ENCODE measurements at regions not wholly inside any gene's neighbourhood (a gene's known extent, or its start where the extent isn't known, plus 50 kb on each side); places are given as distances from the start of the nearest gene placed in this dataset.

- no peaks in the 10 kb centered on the region for H4K20me1 ChIP-seq (ENCODE audit: insufficient read depth, low read length)
- peak overlapping the region in 1 of 2 donors; percentile 35 for H3K4me3 Mint-ChIP-seq
- no peak overlapping the region for H3K9ac ChIP-seq (ENCODE audit: insufficient read depth, low read length, poor library complexity, severe bottlenecking)
- H3K79me2 ChIP-seq (ENCODE audit: insufficient read depth, low read length): no peaks in the 10 kb centered on the region
- peaks cover 9 to 14% (median 9%) of the 10 kb centered on the region in 3 donors for H3K27me3 Mint-ChIP-seq (ENCODE audit: low read depth in 3 of 3)
- no peaks in the 10 kb centered on the region for H3K4me1 ChIP-seq (ENCODE audit: control insufficient read depth in 1 of 2, insufficient read depth in 2 of 2, low read length in 2 of 2)
- no peak for DNase-seq
- no peak overlapping the region for H3K4me2 ChIP-seq (replicated peaks; ENCODE audit: extremely low read depth, low read length, poor library complexity, severe bottlenecking)
- H3K27ac ChIP-seq (ENCODE audit: low read depth in 1 of 2, low read length in 2 of 2): no peak overlapping the region
- intact Hi-C loops (cut with micrococcal nuclease): no loop called here
- no peaks in the 10 kb centered on the region for H3K36me3 Mint-ChIP-seq
- H2AFZ ChIP-seq (ENCODE audit: insufficient read depth, low read depth, low read length, poor library complexity, severe bottlenecking): no peak overlapping the region
- H3K9me3 ChIP-seq (replicated peaks in 1 of 2; ENCODE audit: control insufficient read depth in 1 of 2, insufficient read depth in 1 of 2, low read length in 2 of 2): no peaks in the 10 kb centered on the region
- no peaks in the 10 kb centered on the region for H3K4me1 Mint-ChIP-seq
- TF ChIP-seq, protein P1, sequence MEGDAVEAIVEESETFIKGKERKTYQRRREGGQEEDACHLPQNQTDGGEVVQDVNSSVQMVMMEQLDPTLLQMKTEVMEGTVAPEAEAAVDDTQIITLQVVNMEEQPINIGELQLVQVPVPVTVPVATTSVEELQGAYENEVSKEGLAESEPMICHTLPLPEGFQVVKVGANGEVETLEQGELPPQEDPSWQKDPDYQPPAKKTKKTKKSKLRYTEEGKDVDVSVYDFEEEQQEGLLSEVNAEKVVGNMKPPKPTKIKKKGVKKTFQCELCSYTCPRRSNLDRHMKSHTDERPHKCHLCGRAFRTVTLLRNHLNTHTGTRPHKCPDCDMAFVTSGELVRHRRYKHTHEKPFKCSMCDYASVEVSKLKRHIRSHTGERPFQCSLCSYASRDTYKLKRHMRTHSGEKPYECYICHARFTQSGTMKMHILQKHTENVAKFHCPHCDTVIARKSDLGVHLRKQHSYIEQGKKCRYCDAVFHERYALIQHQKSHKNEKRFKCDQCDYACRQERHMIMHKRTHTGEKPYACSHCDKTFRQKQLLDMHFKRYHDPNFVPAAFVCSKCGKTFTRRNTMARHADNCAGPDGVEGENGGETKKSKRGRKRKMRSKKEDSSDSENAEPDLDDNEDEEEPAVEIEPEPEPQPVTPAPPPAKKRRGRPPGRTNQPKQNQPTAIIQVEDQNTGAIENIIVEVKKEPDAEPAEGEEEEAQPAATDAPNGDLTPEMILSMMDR (IDR thresholded peaks at IDR 0.05): no peak
- H3K27me3 ChIP-seq (ENCODE audit: control insufficient read depth in 2 of 2, insufficient read depth in 2 of 2, low read length in 2 of 2): peaks cover 0 to 6% of the 10 kb centered on the region in 2 donors
- no peak overlapping the region for H3K27ac Mint-ChIP-seq
- no peak overlapping the region for H3K4me3 ChIP-seq (replicated peaks in 1 of 3; ENCODE audit: low read depth in 2 of 3, low read length in 3 of 3)
- peaks cover 0 to 4% (median 0%) of the 10 kb centered on the region in 7 donors for H3K9me3 Mint-ChIP-seq
- no peaks in the 10 kb centered on the region for H3K36me3 ChIP-seq (replicated peaks in 1 of 2; ENCODE audit: control insufficient read depth in 1 of 2, insufficient read depth in 2 of 2, low read length in 2 of 2)
- 29% methylated on average over 22 of the region's 24 CpGs for WGBS (ENCODE audit: insufficient coverage)
Measured at GRCh38 chr1:22318279-22318981, 133.2 kb upstream of the ZBTB40 start.

- peaks cover 9 to 14% (median 9%) of the 10 kb centered on the region in 3 donors for H3K27me3 Mint-ChIP-seq (ENCODE audit: low read depth in 3 of 3)
- Histone ChIP-seq H3K4me2 (replicated peaks; ENCODE audit: extremely low read depth, low read length, poor library complexity, severe bottlenecking) (no peak overlapping the region), H2AFZ (ENCODE audit: insufficient read depth, low read depth, low read length, poor library complexity, severe bottlenecking) (no peak overlapping the region), H3K4me3 (replicated peaks in 1 of 3; ENCODE audit: low read depth in 2 of 3, low read length in 3 of 3) (no peak overlapping the region), H4K20me1 (ENCODE audit: insufficient read depth, low read length) (no peaks in the 10 kb centered on the region), H3K36me3 (replicated peaks in 1 of 2; ENCODE audit: control insufficient read depth in 1 of 2, insufficient read depth in 2 of 2, low read length in 2 of 2) (no peaks in the 10 kb centered on the region), H3K27me3 (ENCODE audit: control insufficient read depth in 2 of 2, insufficient read depth in 2 of 2, low read length in 2 of 2) (peaks cover 0 to 6% of the 10 kb centered on the region in 2 donors), H3K79me2 (ENCODE audit: insufficient read depth, low read length) (no peaks in the 10 kb centered on the region), H3K9ac (ENCODE audit: insufficient read depth, low read length, poor library complexity, severe bottlenecking) (no peak overlapping the region), H3K9me3 (replicated peaks in 1 of 2; ENCODE audit: control insufficient read depth in 1 of 2, insufficient read depth in 1 of 2, low read length in 2 of 2) (no peaks in the 10 kb centered on the region), H3K4me1 (ENCODE audit: control insufficient read depth in 1 of 2, insufficient read depth in 2 of 2, low read length in 2 of 2) (no peaks in the 10 kb centered on the region), H3K27ac (ENCODE audit: low read depth in 1 of 2, low read length in 2 of 2) (no peak overlapping the region)
- intact Hi-C loops (cut with micrococcal nuclease): no loop called here
- peaks cover 0 to 4% (median 0%) of the 10 kb centered on the region in 7 donors for H3K9me3 Mint-ChIP-seq
- H3K4me3 Mint-ChIP-seq: no peak overlapping the region
- no peak overlapping the region for H3K27ac Mint-ChIP-seq
- no peaks in the 10 kb centered on the region for H3K4me1 Mint-ChIP-seq
- 83% methylated on average over 1 of the region's 5 CpGs for WGBS (ENCODE audit: insufficient coverage)
- DNase-seq: no peak
- no peaks in the 10 kb centered on the region for H3K36me3 Mint-ChIP-seq
- TF ChIP-seq, protein P1 (IDR thresholded peaks at IDR 0.05): no peak
Measured at GRCh38 chr1:22319608-22320007, 132.0 kb upstream of the ZBTB40 start.

All from CD14-positive monocyte (primary cell).